ENCODE measurements at regions not wholly inside any gene's neighbourhood (a gene's known extent, or its start where the extent isn't known, plus 50 kb on each side); places are given as distances from the start of the nearest gene placed in this dataset.

- TF ChIP-seq POLR2A (IDR thresholded peaks at IDR 0.05; ENCODE audit: low read depth, low read length): no peak
- no peak for TF ChIP-seq POLR2AphosphoS5 (IDR thresholded peaks at IDR 0.05; ENCODE audit: low read depth, low read length)
Observed at GRCh38 chr6:16998461-16998860, 103.4 kb upstream of the STMND1 start.
